GM12892 (cell line): ENCODE measurements at regions not wholly inside any gene's neighbourhood (a gene's known extent, or its start where the extent isn't known, plus 50 kb on each side); places are given as distances from the start of the nearest gene placed in this dataset.

Source experiments
- DNase-seq: peaks from one replicate; pipeline ENCODE4 v3.0.0; 2011; ENCODE audit not compliant: insufficient read length
- FAIRE-seq: peaks from 2 replicates; lab custom pipeline; 2011; peaks lifted over from hg19 to GRCh38; lab: Jason Lieb, UNC
- POLR2A ChIP-seq: IDR thresholded peaks from 2 replicates; pipeline ENCODE4 v1.6.1; 2011; ENCODE audit warnings: low read depth, low read length, control low read depth
- POLR2AphosphoS5 ChIP-seq: IDR thresholded peaks from 2 replicates; pipeline ENCODE4 v1.6.1; 2011; ENCODE audit warnings: low read depth, low read length, control low read depth
- TAF1 ChIP-seq: IDR thresholded peaks from 2 replicates; pipeline ENCODE4 v1.6.1; 2011; ENCODE audit warnings: low read depth, mild to moderate bottlenecking, control low read depth, low read length, borderline replicate concordance

DNA sequence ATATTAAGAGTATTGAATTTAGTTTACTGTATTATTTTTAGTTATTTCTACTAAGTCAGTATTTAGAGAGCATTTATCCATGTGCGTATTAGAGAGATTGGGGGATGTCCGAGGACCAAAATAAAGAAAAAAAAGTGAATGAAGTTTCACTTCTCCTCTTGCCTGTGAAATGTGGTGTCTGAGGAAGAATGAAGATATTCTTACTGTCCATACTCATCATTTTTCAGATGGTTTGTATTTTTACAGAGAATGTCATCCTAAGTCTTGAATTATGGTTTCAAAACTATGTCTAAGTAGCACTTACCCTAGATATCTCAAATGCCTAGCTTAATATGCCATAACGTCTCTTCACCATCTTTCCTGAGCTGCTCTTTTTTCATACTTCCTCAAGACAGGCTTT is 854.3 kb downstream of the C4orf33 start:
- FAIRE-seq (no peak), DNase-seq (no peak)
- TF ChIP-seq POLR2AphosphoS5, result no peak
- no peak for TF ChIP-seq POLR2A
- no peak for TF ChIP-seq TAF1

- no peak for DNase-seq
- no peak for FAIRE-seq
- TF ChIP-seq TAF1 (no peak), POLR2A (no peak), POLR2AphosphoS5 (no peak)
Measured at GRCh38 chr4:129966175-129966574, 870.2 kb downstream of the C4orf33 start.

GRCh38 chr4:129968366-129968765 is 872.4 kb downstream of the C4orf33 start:
- TF ChIP-seq POLR2A, result no peak
- no peak for TF ChIP-seq POLR2AphosphoS5
- TF ChIP-seq TAF1, result no peak
- FAIRE-seq (no peak), DNase-seq (no peak)

GRCh38 chr4:129968778-129969177 is 872.8 kb downstream of the C4orf33 start:
- FAIRE-seq (no peak), DNase-seq (no peak)
- no peak for TF ChIP-seq TAF1
- TF ChIP-seq POLR2A, result no peak
- no peak for TF ChIP-seq POLR2AphosphoS5

DNA sequence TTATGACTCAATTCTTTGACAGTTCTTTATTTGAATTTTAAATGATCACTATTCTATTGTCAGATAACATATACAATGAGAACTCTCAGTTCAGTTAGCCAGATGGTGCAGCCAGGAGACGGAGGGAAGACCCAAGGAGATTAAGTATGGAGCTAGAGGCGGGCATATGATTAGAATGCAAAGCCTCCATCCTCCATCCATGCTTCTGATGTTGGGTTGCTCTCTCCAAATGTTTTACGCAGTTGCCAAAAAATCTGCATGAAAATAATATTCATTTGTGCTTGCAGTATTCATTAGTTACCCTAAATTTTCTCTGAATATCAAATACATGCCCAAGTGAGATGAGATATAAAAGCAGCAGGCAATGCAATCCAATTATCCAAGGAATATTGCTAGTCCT is 874.8 kb downstream of the C4orf33 start:
- DNase-seq (no peak), FAIRE-seq (no peak)
- TF ChIP-seq TAF1 (no peak), POLR2AphosphoS5 (no peak), POLR2A (no peak)

- DNase-seq, result no peak
- TF ChIP-seq POLR2AphosphoS5, result no peak
- TF ChIP-seq POLR2A, result no peak
- no peak for TF ChIP-seq TAF1
- FAIRE-seq, result no peak
Measured at GRCh38 chr4:129971419-129971818, 875.5 kb downstream of the C4orf33 start.

DNA sequence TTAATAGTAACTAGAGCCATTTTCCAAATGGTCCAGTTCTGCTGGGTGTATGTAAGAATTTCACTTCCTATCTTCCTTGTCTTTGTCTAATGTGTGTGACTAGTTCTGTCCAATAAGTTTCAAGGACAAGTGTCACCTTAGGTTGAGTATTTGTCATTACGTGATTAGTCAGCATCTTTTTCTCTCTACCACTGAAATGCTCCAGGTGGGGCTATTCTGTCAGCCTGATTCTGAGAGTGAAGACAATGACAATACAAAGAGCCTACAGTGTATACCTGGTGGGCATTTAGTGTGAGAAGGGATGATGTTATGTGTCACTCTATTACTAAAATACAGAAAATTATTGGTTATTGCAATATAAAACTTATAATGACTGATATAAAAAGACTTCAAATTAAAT is 876.3 kb downstream of the C4orf33 start:
- DNase-seq (no peak), FAIRE-seq (no peak)
- TF ChIP-seq TAF1 (no peak), POLR2AphosphoS5 (no peak), POLR2A (no peak)

- DNase-seq, result no peak
- TF ChIP-seq POLR2AphosphoS5, result no peak
- no peak for TF ChIP-seq POLR2A
- no peak for TF ChIP-seq TAF1
- no peak for FAIRE-seq
Measured at GRCh38 chr4:129974730-129975129, 878.8 kb downstream of the C4orf33 start.

GRCh38 chr4:129978315-129978714 is 882.4 kb downstream of the C4orf33 start:
- no peak for TF ChIP-seq POLR2A
- no peak for TF ChIP-seq TAF1
- TF ChIP-seq POLR2AphosphoS5, result no peak
- DNase-seq, result no peak
- no peak for FAIRE-seq

DNA sequence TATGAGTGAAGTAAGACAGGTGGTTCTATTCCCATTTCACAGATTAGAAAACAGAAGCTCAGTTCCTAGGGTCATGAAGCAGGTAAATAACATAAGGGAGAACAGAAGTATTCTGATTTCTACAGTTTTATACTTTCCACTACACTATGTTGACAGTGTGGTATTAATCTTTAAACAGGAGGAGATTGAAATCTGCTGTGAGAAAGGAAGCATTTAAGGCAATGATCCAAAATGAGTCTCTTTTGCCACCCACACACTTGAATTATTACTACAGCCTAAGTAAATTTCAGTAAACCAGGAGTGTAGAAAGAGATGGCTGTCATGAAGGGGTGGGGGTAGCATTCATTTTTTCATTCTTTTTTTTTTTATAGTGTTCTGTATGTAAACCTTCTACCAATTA is 893.0 kb downstream of the C4orf33 start:
- TF ChIP-seq POLR2A (no peak), TAF1 (no peak), POLR2AphosphoS5 (no peak)
- FAIRE-seq, result no peak
- DNase-seq, result no peak

GRCh38 chr4:129994715-129995114 is 898.8 kb downstream of the C4orf33 start:
- TF ChIP-seq TAF1 (no peak), POLR2AphosphoS5 (no peak), POLR2A (no peak)
- DNase-seq (no peak), FAIRE-seq (no peak)

DNA sequence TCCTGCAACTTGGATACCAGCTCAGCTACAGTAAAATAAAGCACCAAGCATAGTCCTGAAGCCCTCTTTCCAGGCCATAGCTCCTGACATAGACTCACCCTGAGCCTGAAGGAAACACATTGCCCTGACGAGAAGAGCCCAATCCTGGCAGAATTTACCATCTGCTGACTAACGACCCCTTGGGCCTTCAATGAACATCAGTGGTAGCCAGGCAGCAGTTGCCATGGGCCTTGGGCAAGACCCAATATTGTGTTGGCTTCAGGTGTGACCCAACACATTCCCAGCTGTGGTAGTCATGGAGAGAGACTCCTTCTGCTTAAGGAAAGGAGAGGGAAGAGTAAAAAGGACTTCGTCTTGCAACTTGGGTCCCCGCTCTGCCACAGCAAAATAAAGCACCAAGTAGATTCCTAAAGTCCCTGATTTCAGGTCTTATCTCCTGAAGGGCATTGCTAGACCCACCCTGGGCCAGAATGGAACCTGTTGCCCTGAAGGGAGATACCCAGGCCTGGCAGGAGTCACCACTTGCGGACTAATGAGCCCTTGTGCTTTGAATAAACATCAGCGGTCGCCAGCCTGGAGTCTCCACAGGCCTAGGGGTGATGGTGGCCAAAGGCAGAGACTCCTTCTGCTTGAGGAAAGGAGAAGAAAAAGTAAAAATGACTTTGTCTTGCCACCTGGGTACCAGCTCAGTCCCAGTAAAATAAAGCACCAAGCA is 902.6 kb downstream of the C4orf33 start:
- DNase-seq (no peak), FAIRE-seq (no peak)
- TF ChIP-seq TAF1, result no peak
